KG1 (cell line): ENCODE measurements at regions not wholly inside any gene's neighbourhood (a gene's known extent, or its start where the extent isn't known, plus 50 kb on each side); places are given as distances from the start of the nearest gene placed in this dataset.

ENCODE experiments used
- DNase-seq: peaks from one replicate; lab custom pipeline; 2025; lab: John Stamatoyannopoulos, UW

DNA sequence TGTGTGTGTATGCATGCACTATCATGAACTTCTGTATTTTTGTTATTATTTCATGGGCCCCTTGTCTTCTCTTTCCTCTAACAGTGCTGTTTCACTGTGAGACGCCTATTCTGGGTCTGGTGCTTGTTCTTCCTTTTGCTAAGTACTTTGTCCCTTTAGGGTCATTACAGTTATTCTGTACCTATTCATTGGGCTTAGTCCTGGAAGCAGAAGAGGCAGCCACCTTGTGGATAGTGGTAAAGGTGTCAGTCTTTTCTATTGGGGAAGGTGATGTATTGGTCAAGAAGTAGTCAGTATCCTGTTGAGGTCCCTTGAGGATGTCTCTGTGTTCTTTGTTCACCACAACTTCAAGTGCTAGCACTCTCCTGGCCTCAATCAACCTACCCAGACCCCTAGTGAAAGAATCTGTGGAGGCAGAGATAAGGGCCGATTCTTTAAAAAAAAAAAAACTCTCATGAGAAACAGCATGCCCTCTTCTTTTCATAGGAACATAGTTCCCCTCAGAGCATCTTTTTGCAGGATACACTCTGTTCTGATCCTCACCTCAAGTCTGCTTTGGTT, 593.8 kb downstream of the SPRY1 start:
- no peak for DNase-seq

DNA sequence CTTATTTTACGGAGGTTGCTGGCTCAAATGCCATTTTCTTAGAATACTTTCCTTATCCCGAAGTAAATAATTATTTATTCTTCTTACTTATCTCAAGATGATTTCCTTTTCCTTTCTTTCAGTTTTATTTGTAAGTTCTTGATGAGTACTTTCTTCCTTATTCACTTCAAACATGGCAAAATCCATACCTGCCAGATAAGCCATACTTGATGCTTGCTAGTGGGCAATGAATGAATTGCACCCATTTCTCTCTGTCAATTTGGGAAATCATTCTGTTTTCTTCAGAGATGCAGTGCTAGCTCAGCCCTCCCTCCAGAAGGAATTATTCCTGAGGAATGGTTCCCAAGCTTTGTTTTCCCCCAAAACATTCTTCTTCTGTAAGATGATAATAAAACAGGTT, 598.3 kb downstream of the SPRY1 start:
- no peak for DNase-seq

DNA sequence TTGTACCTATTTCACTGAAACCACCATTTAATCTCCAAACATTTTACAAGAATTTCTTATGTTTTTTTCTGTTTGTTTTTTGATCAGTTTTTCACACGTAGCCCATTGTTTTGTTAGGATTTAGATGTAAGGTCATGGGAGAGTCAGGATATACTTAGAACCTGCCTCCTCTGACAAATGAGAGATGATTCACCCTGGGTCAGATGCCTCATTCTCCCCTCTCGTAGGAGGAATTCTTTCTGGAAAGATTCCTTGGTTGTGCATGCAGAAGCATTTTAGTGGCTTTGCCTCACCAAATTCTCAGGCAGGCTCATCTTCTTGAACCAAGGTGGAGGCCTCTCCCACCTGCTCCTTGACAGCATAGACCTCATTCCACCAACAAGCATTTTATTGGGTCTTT, 599.3 kb downstream of the SPRY1 start:
- DNase-seq, result no peak

DNA sequence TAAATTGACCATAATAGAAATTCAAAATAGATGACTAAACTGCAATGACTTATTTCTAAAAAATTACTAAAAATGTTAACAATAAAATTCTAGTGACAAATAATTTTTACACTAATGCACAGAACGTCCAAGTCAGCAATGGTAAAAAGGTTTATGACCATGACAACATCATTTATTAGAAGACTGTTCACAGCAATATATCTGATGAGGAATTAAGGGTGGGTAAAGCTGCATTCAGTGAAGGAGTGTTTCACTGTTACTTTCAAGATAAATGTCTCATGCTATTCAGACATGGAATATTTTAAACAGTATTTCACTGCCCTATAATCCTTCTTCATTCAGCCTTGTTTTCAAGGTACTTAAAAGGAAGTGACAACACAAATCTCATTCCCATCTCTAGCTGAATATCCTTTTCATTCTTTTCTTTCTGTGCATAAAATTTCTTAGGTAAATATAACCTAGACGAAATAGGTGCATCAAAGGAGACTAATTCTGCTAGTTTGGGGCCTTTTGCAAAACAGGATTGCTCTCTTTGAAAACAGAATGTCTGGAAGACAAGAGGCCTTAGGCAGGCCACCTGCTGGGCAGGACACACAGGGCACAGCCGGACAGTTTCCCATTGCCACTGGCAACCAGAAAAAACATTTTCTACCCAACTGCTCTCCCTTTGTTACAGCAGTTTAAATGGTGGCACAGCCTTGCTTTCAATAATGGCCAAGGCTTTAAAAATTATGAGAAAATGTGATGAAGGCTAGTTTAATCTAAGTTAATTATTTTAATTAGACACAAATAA, 600.3 kb downstream of the SPRY1 start:
- no peak for DNase-seq

DNA sequence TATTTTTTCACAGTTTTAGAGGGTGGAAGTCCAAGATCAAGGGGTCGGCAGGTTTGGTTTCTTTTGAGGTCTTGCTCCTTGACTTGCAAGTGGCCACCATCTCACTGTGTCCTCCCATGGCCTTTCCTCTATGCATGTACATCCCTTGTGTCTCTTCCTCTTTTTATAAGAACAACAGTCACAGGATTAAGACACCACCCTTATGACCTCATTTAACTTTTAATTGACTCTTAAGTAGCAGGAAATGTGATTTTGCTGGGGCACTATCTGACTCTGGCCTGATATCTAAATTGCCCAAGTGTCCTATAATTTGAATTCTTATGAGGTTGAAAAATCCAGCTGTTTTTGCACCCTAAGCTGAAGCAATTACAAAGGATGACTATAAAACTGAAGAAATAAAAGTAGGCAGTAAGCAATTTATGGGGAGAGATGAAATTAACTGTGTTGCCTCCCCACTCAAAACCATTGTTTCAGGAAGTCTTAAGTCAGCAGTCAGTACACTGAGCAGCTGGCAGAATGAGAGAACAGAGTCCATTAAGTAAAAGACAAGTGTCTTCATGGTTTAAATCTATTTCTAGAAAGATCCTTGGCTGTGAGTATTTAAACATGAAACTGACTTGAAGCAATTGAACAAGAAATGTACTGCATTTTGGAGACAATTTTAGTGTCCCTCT, 601.3 kb downstream of the SPRY1 start:
- no peak for DNase-seq

DNA sequence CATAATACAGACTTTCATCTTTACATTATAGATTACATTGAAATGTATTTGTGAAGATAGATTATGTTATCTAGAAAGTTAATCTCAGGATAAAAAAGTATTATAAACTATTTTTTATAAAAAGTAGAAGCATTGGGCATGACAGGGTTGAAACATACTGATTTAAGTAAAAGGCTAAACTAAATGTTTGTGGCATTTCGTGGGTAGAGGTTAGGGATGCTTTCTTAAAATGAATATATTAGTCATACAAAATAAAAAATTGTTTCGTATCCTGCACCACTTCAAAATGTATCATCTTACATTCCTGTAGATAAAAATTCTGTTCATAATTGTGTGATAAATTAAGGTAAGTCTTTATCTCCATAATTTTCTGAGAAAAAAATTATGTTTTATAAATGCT, 603.6 kb downstream of the SPRY1 start:
- no peak for DNase-seq

DNA sequence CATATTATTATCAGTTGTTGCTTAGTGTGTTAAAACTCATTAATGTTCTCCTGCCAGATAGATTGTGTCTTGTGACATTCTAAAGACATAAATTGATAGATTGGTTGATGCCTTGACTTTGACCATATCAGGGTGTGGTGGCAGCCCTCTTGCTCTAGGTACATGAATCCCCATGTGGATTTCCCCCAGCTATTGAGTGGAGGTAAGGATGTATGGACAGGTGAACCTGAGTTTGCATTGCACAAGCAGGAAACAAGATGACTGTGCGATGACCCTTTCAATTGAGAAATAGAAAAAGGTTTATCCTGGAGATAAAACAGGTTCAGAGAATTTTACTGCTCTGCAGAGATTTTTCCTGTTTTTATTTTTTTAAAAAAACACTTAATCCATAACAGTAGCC, 619.2 kb downstream of the SPRY1 start:
- DNase-seq, result no peak

DNA sequence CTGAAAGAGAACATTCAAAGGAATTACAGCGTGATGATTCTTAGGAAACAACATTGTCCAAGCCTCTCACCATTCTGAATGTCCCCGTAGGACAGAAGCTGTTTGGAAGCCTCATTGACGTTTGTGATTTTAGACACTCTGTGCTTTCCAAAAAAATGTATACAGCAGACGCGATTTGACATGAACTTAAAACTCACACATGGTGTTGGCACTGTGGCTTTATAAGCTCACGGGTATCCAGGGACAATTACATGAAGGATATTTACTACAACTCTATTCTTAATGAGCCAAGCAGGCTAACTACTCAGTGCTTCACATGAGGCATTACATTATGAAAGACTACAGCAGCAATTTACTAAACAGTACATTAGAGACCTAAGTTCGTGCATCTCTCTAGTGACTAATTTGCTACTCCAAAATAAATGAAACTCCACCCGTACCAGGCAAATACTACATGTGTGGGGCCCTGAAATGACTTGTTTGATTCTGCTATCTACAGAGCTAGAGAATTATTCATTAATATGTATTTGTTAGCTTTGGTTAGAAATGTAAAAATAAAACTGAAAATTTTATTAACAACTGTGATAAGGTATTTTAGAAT, 620.7 kb downstream of the SPRY1 start:
- no peak for DNase-seq

DNA sequence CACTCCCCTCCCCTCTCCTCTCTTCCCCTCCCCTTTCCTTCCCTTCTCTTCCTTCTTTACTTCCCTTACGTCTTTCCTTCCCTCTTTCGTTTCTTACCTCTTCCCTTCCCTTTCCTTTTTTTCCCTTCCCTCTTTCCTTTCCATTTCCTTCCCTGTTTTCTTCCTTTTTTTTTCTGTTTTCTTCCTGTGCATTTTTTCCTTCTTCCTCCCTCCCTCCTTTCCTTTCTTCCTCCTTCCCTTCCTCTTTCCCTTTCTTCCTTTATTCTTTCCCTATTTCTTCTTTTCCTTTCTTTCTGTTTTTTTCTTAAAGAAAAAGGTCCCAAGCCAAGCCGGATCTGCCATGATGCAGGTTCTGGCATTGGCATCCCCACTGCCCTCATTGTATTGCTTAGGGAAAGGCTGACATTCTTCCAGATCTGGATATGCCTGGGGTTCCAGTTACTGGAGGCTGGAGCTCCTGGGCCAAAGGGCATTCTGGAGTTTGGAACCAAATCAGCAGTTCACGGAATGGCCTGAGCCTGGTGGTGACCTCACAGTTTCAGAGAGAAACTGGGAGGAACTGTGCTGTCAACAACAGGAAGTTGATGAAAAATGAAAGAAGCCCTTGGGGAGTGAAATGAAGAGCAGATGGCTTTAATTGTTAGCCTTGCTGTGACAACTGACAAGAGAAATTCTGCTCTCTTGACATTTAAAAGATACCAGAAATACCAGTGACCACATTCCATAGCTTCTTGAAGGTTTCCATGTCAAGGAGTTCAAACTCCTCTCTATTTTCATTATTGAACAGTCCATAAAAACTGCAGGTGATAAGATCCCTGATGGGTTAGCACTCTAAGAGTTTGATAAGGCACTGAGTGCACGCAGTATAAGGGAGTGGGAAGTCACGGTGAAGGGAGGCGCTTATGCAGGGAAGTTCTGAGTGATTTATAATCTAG, 622.1 kb downstream of the SPRY1 start:
- peak; percentile 12 for DNase-seq

DNA sequence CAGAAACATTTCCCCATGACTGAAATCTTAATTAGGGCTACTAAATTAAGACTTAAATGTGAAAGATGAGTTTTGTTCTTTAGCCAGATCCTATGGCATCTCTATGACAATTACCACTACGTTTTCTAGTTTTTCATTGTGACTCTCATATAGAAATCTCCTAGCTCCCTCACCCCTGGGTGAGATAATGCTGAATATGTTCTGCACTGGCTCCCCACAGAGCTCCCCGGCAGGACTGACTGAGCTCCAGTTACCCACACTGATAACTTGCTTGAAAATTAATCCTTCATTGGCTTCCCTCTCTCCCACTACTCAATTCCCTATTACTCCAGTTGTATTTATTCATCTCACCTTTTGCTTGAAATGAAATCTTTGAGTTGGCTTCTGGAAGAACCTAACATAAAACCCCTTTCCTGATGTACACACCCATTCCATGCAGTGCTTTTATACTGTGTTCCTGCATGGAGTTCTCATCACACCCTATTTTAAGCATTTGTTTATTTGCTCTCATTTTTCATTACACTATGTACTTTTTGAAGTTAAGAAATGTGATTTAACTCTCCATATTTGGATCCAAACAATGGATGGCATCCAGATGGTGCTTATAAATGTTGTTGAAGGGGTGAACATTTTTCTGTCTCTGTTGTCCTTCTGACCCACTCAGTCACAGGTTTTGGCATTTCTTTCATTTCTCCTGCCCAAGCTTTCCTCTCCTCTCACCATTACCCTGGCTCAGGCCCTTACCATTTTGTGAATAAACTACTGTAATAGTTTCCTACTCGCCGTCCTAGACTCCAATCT, 623.4 kb downstream of the SPRY1 start:
- no peak for DNase-seq

DNA sequence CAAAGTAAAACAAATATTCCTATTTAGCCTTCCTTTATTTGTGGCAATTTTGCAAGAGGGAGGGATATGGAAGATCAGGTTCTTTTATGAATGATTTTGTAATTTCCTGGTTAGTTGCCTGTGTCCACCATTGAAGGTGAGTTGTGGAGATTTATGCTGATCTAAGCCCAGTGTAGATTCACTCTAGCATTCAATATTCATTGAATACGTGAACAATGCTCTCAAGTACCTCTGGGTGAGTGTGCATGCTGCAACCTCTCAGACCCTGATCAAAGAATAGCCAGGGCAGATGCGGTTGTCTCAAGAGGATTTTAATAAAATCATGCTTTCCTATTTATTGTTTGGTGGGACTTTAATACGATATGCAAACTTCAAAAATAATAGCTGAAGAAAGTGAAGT, 628.4 kb downstream of the SPRY1 start:
- no peak for DNase-seq

DNA sequence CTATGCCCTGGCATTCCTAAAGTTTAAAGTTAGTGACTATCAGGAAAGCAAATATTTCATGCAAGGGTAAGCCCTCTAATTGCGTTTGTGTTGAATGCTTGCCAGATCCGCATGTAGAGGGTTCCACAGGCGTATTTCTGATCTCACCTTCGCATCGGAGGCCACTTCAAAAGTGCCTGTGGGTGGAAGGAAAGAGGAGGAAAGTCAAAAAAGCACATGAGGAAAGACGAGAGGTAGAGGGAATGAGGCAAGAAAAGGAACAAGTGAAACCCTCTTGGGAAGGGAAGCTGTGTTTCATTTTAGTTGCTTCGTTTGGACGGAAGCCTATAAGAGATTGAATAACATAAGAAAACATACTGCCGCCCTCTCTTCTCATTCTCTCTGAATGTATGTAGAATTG, 628.8 kb downstream of the SPRY1 start:
- no peak for DNase-seq

DNA sequence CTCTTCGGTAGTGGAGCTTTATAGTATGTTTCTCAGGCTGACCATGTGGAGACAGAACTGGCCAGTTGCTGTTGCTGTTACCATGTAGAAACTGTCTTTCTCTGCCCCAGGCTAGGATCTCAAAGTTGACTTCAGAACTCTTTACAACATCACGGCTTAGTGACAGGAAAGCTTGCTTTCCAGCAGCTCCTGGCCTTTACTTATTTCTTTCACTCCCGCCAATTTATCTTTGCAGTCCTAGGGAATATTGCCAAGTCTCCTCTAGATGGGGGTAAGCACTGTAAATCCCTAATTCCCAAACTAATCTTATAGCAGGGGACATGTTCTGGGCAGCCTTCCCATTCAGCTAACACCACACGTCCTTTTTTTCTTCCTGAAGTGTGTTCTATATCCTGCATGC, 631.6 kb downstream of the SPRY1 start:
- no peak for DNase-seq

DNA sequence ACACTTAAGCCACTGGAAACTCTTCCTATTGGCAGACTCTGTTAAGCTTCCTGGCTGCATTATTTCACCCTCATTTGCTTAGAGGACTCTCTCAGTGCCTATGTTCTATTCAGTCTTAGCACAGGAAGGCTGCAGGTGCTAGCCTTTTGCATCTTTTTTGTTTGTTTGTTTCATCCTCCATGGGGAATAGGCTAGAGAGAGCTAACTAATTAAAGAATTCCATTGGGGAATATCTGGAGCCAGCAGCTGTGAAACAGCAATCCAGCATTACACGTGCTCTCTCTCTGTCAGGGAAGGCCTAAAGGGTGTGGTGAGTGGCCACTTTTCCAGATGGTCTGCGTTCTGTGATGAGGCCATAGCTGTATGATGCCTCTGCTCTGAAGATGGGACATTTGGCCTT, 633.6 kb downstream of the SPRY1 start:
- DNase-seq, result no peak

DNA sequence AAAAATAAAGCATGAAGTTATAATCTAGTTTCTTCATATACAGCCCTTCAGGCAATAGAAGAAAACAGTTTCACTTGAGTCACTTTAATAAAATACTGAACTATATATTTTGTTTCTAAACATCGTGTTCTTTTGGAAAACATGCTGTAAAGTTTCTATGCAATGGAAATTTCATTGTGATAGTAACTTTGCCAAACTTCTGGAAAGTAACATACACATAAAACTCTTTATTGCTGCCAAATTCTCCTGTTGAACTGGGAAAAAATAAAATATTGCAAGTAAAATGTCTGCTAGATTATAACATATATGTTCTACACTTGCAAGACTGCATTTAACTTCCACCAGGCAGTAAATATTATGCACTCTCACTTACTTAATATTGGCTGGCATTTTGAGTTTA, 635.4 kb downstream of the SPRY1 start:
- DNase-seq, result no peak

DNA sequence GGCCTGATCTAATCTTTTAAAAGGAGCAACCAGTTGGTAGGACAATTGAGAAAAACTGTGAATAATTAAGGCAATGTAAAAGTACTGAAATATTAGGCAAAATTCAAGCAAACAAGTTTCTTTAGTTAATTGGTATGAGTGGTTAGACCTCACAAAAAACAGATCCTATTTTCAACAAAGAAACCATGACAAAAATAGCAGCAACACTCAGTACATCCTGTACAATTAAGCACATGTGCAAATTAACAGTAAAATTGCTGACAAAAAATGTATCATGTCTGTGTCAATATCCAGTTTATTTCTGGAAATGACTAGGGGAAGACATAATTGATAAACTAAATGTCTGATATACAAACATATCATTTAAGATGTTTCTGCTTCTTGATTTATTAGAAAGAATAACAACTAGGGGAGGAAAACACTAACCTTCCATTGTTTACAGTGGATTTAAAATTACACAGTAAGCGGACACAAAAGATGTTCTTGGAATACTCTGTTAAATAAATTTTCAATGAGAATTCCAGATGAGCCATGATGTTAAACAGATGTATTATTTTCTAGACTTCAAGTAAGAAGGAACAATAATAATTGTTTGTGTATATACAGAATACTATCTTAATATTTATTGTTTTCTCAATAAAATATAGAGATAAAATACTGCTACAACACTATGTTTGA, 638.9 kb downstream of the SPRY1 start:
- DNase-seq, result no peak

DNA sequence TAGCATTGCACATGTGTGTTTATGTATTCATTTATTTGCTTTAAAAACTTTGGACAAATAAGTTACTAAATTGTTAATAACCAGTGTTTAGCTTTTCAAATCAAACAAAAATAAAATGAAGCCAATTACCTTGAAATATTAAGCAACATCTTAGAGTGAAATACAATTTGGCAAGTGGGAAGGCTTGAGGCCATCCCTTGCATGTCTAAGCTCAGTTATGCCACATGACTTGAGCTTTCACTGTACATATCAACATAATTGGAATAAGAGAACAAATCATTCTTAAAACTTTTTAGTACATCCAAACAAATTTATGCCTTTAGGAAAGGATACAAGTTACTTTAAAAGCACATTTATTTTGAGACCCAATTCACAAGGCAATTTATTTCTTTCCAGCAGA, 640.6 kb downstream of the SPRY1 start:
- no peak for DNase-seq

DNA sequence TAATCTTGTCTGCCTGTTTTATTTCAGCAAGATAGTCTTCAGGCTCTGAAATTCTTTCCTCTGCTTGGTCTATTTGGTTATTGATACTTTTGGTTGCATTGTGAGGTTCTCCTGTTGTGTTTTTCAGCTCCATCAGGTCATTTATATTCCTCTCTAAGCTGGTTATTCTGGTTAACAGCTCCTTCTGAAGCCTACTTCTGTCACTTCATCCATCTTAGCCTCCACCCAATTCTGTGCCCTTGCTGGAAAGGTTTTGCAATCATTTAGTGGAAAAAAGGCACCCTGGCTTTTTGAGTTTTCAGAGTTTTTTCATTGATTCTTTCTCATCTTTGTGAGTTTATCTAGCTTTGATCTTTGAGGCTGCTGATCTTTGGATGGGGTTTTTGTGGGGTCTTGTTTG, 647.7 kb downstream of the SPRY1 start:
- no peak for DNase-seq

DNA sequence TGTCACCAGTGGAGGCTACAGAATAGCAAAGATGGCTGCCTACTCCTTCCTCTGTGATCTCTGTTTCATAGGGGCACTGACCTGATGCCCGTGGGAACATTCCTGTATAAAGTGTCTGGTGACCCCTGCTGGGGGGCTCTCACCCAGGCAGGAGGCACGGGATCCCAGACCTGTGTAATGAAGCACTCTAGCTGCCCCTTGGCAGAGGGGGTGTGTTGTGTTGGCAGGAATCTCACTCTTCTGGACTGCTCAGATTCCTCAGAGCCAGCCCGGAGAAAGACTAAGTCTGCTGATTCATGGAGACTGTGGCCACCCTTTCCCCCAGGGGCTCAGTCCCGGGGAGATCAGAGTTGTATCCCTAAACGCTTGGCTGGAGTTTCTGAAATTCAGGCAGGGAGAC, 648.3 kb downstream of the SPRY1 start:
- no peak for DNase-seq

DNA sequence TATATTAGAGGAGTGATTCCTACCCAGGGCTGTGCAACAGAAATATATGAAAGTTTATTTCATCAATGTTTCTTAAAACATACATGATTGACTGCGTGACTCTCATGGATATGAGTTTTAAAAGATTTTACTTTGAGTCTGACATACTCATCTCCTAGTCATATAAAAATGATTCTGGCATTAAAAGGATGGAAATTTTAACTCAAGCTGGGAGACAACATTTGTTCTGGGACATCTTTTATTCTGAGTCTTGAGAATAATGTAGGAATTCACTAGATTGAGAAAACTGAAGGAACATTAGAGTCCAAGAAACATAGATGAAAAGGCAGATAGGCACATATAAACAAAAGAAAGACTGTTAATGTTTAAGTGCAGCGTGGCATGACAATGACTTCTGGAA, 649.6 kb downstream of the SPRY1 start:
- no peak for DNase-seq
